ENCODE measurements at regions not wholly inside any gene's neighbourhood (a gene's known extent, or its start where the extent isn't known, plus 50 kb on each side); places are given as distances from the start of the nearest gene placed in this dataset.

DNA sequence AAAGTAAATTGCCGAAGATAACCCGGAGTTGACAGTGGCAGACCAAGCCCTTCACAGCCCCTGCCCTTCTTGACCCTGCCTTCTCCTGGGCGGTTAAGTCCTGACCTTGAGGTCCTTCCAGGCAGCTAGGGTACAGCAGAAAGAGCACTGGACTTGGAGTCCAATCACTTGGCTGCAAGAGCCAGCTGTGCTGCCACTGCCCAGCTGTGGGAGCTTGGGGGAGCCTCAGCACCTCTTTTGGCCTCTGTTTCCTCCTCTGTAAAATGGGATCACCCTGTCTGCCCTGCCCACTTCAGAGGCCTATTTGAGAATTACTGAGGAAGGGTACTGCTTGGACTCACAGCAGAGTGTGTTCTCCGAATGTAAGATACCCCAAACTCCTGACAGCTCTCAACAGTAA lies 66.2 kb upstream of the SMAD6 start:
- no peak for TF ChIP-seq CTCF (IDR thresholded peaks at IDR 0.05; ENCODE audit: borderline replicate concordance, extremely low read depth, low read length, poor library complexity, severe bottlenecking)
- no peak for TF ChIP-seq EZH2 (IDR thresholded peaks at IDR 0.05; ENCODE audit: borderline replicate concordance, low read depth, low read length, severe bottlenecking)

Measured in DND-41 (cell line).